Body of pancreas (tissue), 4 donors: ENCODE measurements at regions not wholly inside any gene's neighbourhood (a gene's known extent, or its start where the extent isn't known, plus 50 kb on each side); places are given as distances from the start of the nearest gene placed in this dataset.

Source experiments
- CTCF ChIP-seq, 7 experiments: fragments of 450-650 bp in 4 of 7; fragments of 200-600 bp in 3 of 7; sonication (generic) in 3 of 7; IDR thresholded peaks; one replicate each; pipeline ENCODE4 v1.5.1; 2016 to 2019; ENCODE audit warnings: antibody characterized with exemption in 7 of 7
- POLR2A ChIP-seq, 3 donors: fragments of 450-650 bp; IDR thresholded peaks; one replicate each; pipeline ENCODE4 v1.6.1; 2016; ENCODE audit warnings: antibody characterized with exemption in 3 of 3, mild to moderate bottlenecking in 2 of 3

GRCh38 chr17:5943232-5943631 is 126.9 kb upstream of the WSCD1 start:
- TF ChIP-seq CTCF (IDR thresholded peaks at IDR 0.05): no peak
- TF ChIP-seq POLR2A (IDR thresholded peaks at IDR 0.05): no peak
